ENCODE measurements at regions not wholly inside any gene's neighbourhood (a gene's known extent, or its start where the extent isn't known, plus 50 kb on each side); places are given as distances from the start of the nearest gene placed in this dataset.

GRCh38 chr2:240355001-240355891 is 80.2 kb upstream of the GPC1 start:
- TF ChIP-seq, protein P1, sequence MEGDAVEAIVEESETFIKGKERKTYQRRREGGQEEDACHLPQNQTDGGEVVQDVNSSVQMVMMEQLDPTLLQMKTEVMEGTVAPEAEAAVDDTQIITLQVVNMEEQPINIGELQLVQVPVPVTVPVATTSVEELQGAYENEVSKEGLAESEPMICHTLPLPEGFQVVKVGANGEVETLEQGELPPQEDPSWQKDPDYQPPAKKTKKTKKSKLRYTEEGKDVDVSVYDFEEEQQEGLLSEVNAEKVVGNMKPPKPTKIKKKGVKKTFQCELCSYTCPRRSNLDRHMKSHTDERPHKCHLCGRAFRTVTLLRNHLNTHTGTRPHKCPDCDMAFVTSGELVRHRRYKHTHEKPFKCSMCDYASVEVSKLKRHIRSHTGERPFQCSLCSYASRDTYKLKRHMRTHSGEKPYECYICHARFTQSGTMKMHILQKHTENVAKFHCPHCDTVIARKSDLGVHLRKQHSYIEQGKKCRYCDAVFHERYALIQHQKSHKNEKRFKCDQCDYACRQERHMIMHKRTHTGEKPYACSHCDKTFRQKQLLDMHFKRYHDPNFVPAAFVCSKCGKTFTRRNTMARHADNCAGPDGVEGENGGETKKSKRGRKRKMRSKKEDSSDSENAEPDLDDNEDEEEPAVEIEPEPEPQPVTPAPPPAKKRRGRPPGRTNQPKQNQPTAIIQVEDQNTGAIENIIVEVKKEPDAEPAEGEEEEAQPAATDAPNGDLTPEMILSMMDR (IDR thresholded peaks at IDR 0.05), result no peak
- TF ChIP-seq POLR2A (IDR thresholded peaks at IDR 0.05) (no peak), POLR2AphosphoS5 (IDR thresholded peaks at IDR 0.05) (no peak)
